ENCODE measurements at regions not wholly inside any gene's neighbourhood (a gene's known extent, or its start where the extent isn't known, plus 50 kb on each side); places are given as distances from the start of the nearest gene placed in this dataset.

DNA sequence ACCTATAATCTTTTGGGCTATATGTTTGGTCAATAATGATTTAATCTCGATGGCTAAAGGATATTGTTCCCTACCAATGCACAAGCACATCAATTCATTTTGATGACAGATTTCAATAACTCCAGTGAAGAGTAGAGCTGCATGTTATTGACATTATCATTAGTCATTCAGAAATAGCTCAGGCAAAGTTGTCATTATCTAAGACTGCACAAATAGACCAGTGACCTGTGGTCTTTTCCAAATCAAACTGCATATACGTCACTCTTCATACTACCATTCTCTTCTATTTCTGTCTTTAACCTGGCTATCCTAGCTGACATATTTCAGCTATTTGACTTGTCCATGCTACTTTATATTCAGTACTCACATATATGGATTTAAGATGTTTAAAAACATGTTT lies 1050.8 kb downstream of the C4orf33 start:
- TF ChIP-seq CTCF (IDR thresholded peaks at IDR 0.05; ENCODE audit: insufficient read depth, low read depth, low read length), result no peak
- POLR2A ChIA-PET, result no interaction called here
- Histone ChIP-seq H3K27me3 (ENCODE audit: control insufficient read depth, insufficient read depth, low read length) (no peaks in the 10 kb centered on the region), H3K4me3 (ENCODE audit: low read depth, low read length) (no peak overlapping the region), H3K36me3 (ENCODE audit: control insufficient read depth, insufficient read depth, low read length) (no peaks in the 10 kb centered on the region)
- CTCF ChIA-PET, result no interaction called here
- DNase-seq (ENCODE audit: low read depth), result no peak

DNA sequence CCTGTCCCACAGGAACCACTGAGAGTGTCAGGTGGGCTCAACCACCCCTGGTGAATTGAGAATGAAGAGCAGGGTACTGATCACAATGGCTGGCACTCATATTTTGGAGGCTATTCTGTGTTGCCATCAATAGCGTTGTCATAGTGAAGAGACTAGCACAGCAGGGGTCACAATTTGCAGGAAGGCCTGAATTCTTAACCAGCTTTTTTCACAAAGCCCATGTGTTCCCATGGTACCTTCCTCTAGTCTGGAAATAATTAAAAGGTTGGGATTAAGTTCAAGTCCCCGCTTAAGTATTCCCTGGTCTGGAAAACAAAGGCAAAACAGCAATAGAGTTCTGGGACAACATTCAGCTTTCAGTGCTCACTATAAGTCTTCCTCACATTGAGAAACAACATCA lies 1051.7 kb downstream of the C4orf33 start:
- CTCF ChIA-PET, result no interaction called here
- POLR2A ChIA-PET, result no interaction called here
- Histone ChIP-seq H3K27me3 (ENCODE audit: control insufficient read depth, insufficient read depth, low read length) (no peaks in the 10 kb centered on the region), H3K4me3 (ENCODE audit: low read depth, low read length) (no peak overlapping the region), H3K36me3 (ENCODE audit: control insufficient read depth, insufficient read depth, low read length) (no peaks in the 10 kb centered on the region)
- TF ChIP-seq CTCF (IDR thresholded peaks at IDR 0.05; ENCODE audit: insufficient read depth, low read depth, low read length), result no peak
- DNase-seq (ENCODE audit: low read depth), result no peak

- Histone ChIP-seq H3K36me3 (ENCODE audit: control insufficient read depth, insufficient read depth, low read length) (no peaks in the 10 kb centered on the region), H3K27me3 (ENCODE audit: control insufficient read depth, insufficient read depth, low read length) (no peaks in the 10 kb centered on the region), H3K4me3 (ENCODE audit: low read depth, low read length) (no peak overlapping the region)
- POLR2A ChIA-PET, result no interaction called here
- CTCF ChIA-PET, result no interaction called here
- no peak for DNase-seq (ENCODE audit: low read depth)
- no peak for TF ChIP-seq CTCF (IDR thresholded peaks at IDR 0.05; ENCODE audit: insufficient read depth, low read depth, low read length)
These were observed 1058.9 kb downstream of the C4orf33 start for GRCh38 chr4:130154901-130155300.

- ChIA-PET POLR2A (no interaction called here), CTCF (no interaction called here)
- H3K27me3 ChIP-seq (ENCODE audit: control insufficient read depth, insufficient read depth, low read length), result no peaks in the 10 kb centered on the region
- DNase-seq (ENCODE audit: low read depth), result no peak
- no peak overlapping the region for H3K4me3 ChIP-seq (ENCODE audit: low read depth, low read length)
- no peak for TF ChIP-seq CTCF (IDR thresholded peaks at IDR 0.05; ENCODE audit: insufficient read depth, low read depth, low read length)
- no peaks in the 10 kb centered on the region for H3K36me3 ChIP-seq (ENCODE audit: control insufficient read depth, insufficient read depth, low read length)
These were observed 1067.7 kb downstream of the C4orf33 start for GRCh38 chr4:130163701-130164100.

- DNase-seq (ENCODE audit: low read depth), result no peak
- H3K4me3 ChIP-seq (ENCODE audit: low read depth, low read length), result no peak overlapping the region
- POLR2A ChIA-PET, result no interaction called here
- no peaks in the 10 kb centered on the region for H3K27me3 ChIP-seq (ENCODE audit: control insufficient read depth, insufficient read depth, low read length)
- H3K36me3 ChIP-seq (ENCODE audit: control insufficient read depth, insufficient read depth, low read length), result no peaks in the 10 kb centered on the region
- CTCF ChIA-PET, result no interaction called here
- no peak for TF ChIP-seq CTCF (IDR thresholded peaks at IDR 0.05; ENCODE audit: insufficient read depth, low read depth, low read length)
These were observed 1069.4 kb downstream of the C4orf33 start for GRCh38 chr4:130165381-130165780.
